HCT116 (cell line): ENCODE measurements at regions not wholly inside any gene's neighbourhood (a gene's known extent, or its start where the extent isn't known, plus 50 kb on each side); places are given as distances from the start of the nearest gene placed in this dataset.
A peak's percentile ranks its signal among the peaks of the same experiment; 100 is the strongest.
"Not testable (repeated sequence)": the region's sequence is repeated elsewhere in the genome, so short reads cannot be mapped to it uniquely, and the experiment has no call there.

Experiments used
- ATAC-seq: fragments of 200-7000 bp; cut with Tn5 transposase; 2 replicates; pipeline ENCODE4 v1.9.1; 2020; ENCODE audit warnings: mild to moderate bottlenecking, moderate library complexity
- BruUV-seq: library from RNA; stranded (reverse); fragments of 400-500 nt; replicated peaks from 2 replicates; lab custom pipeline; 2021; lab: Mats Ljungman, UMichigan
- CTCF ChIA-PET: fragments of 300-600 bp; sonication (Branson Sonifier 250); formaldehyde crosslinking; loops from one replicate; lab custom pipeline; 2021; ENCODE audit warnings: antibody characterized with exemption; lab: Charles Lee
- POLR2A ChIA-PET: fragments of 300-600, 350-600 bp; sonication (Branson Sonifier 250); formaldehyde crosslinking; loops from one replicate; lab custom pipeline; 2021; ENCODE audit warnings: antibody characterized with exemption; lab: Charles Lee
- RAD21 ChIA-PET, 2 experiments: fragments of 300-600 bp; sonication (Branson Sonifier 250); formaldehyde crosslinking; loops; one replicate each; lab custom pipeline; 2023; ENCODE audit warnings: low total read pairs in 2 of 2; ENCODE audit not compliant: uncharacterized antibody in 2 of 2, unreplicated experiment in 2 of 2, low non-redundant PET in 1 of 2; lab: Charles Lee
- DNase-seq: peaks from one replicate; pipeline ENCODE4 v3.0.0-alpha.2; 2010; ENCODE audit warnings: low read depth, low spot score
- H2AFZ ChIP-seq: fragments of 200-600 bp; shearing (Covaris generic), sonication (generic); 2 replicates; pipeline ENCODE4 v1.6.1; 2017; ENCODE audit warnings: low read depth, mixed run types, mixed read lengths, antibody characterized with exemption, low read length; ENCODE audit not compliant: poor library complexity, severe bottlenecking
- H3K27ac ChIP-seq: 2 replicates; pipeline ENCODE4 v1.5.1; 2012; ENCODE audit warnings: low read depth, low read length
- H3K27me3 ChIP-seq: fragments of 200-600 bp; sonication (generic); 2 replicates; pipeline ENCODE4 v1.6.1; 2016; ENCODE audit warnings: mixed run types, low read length, mixed read lengths; ENCODE audit not compliant: insufficient read depth
- H3K36me3 ChIP-seq, 2 experiments: fragments of 200-500 bp in 1 of 2; fragments of 200-600 bp in 1 of 2; sonication (Bioruptor generic) in 1 of 2; sonication (generic) in 1 of 2; 2 replicates each; pipeline versions ENCODE4 v1.5.1 to v1.6.1; 2014 to 2016; ENCODE audit warnings: low read length in 2 of 2, inconsistent platforms in 1 of 2, mixed read lengths in 1 of 2, mixed run types in 1 of 2; ENCODE audit not compliant: insufficient read depth in 2 of 2, control insufficient read depth in 1 of 2
- H3K4me1 ChIP-seq, 2 experiments: fragments of 200-600 bp in 1 of 2; sonication (generic) in 1 of 2; 2 replicates each; pipeline versions ENCODE4 v1.5.1 to v1.6.1; 2012 to 2017; ENCODE audit warnings: low read length in 2 of 2, inconsistent platforms in 1 of 2, mild to moderate bottlenecking in 1 of 2, mixed read lengths in 1 of 2, mixed run types in 1 of 2, moderate library complexity in 1 of 2; ENCODE audit not compliant: insufficient read depth in 2 of 2, control insufficient read depth in 1 of 2
- H3K4me2 ChIP-seq: fragments of 200-600 bp; sonication (generic); 2 replicates; pipeline ENCODE4 v1.6.1; 2017; ENCODE audit warnings: mixed run types, low read length, mixed read lengths
- H3K4me3 ChIP-seq, 2 experiments: fragments of 200-600 bp in 1 of 2; sonication (generic) in 1 of 2; replicated peaks in 1 of 2; 2 replicates each; pipeline ENCODE4 v1.5.1; 2011 to 2016; ENCODE audit warnings: low read length in 2 of 2, control low read depth in 1 of 2, low read depth in 1 of 2, mild to moderate bottlenecking in 1 of 2, mixed read lengths in 1 of 2, mixed run types in 1 of 2
- H3K79me2 ChIP-seq: fragments of 200-600 bp; sonication (generic); 2 replicates; pipeline ENCODE4 v1.6.1; 2017; ENCODE audit warnings: mild to moderate bottlenecking, mixed run types, low read length, moderate library complexity, mixed read lengths; ENCODE audit not compliant: insufficient read depth
- H3K9ac ChIP-seq: fragments of 200-600 bp; sonication (generic); 2 replicates; pipeline ENCODE4 v1.6.1; 2016; ENCODE audit warnings: low read length, mixed read lengths
- H3K9me2 ChIP-seq: fragments of 200-600 bp; sonication (generic), shearing (Covaris generic); 2 replicates; pipeline ENCODE4 v1.6.1; 2017; ENCODE audit warnings: mixed run types, mild to moderate bottlenecking, moderate library complexity; ENCODE audit not compliant: insufficient read depth
- H3K9me3 ChIP-seq, 2 experiments: fragments of 200-500 bp in 1 of 2; fragments of 200-600 bp in 1 of 2; sonication (Bioruptor generic) in 1 of 2; sonication (generic) in 1 of 2; 2 replicates each; pipeline ENCODE4 v1.6.1; 2014 to 2017; ENCODE audit warnings: low read length in 2 of 2, mixed read lengths in 2 of 2, inconsistent platforms in 1 of 2, low read depth in 1 of 2, mild to moderate bottlenecking in 1 of 2, mixed run types in 1 of 2, moderate library complexity in 1 of 2; ENCODE audit not compliant: control insufficient read depth in 1 of 2, insufficient read depth in 1 of 2
- H4K20me1 ChIP-seq: fragments of 200-600 bp; sonication (generic), shearing (Covaris generic); 2 replicates; pipeline ENCODE4 v1.6.1; 2017; ENCODE audit warnings: mixed run types, mild to moderate bottlenecking, moderate library complexity; ENCODE audit not compliant: insufficient read depth
- CBX3 ChIP-seq: IDR thresholded peaks from 2 replicates; pipeline ENCODE4 v1.6.1; 2012; ENCODE audit warnings: low read depth
- EGR1 ChIP-seq: IDR thresholded peaks from 2 replicates; pipeline ENCODE4 v1.6.1; 2012; ENCODE audit warnings: low read depth
- EZH2 ChIP-seq: fragments of 200-600 bp; sonication (generic); IDR thresholded peaks from 2 replicates; pipeline ENCODE4 v1.6.1; 2017; ENCODE audit warnings: antibody characterized with exemption, mixed run types
- MAX ChIP-seq: IDR thresholded peaks from 2 replicates; pipeline ENCODE4 v1.6.1; 2012
- POLR2AphosphoS5 ChIP-seq: IDR thresholded peaks from 2 replicates; pipeline ENCODE4 v1.6.1; 2011; ENCODE audit warnings: mild to moderate bottlenecking, low read depth, low read length, moderate library complexity
- RAD21 ChIP-seq: IDR thresholded peaks from 2 replicates; pipeline ENCODE4 v1.6.1; 2012; ENCODE audit warnings: low read depth, mild to moderate bottlenecking
- SIN3A ChIP-seq: IDR thresholded peaks from 2 replicates; pipeline ENCODE4 v1.6.1; 2012; ENCODE audit warnings: low read depth
- SRF ChIP-seq: IDR thresholded peaks from 2 replicates; pipeline ENCODE4 v1.6.1; 2012; ENCODE audit warnings: low read depth
- TCF7L2 ChIP-seq: IDR thresholded peaks from 2 replicates; pipeline ENCODE4 v1.7.0; 2011; ENCODE audit warnings: borderline replicate concordance, inconsistent platforms; ENCODE audit not compliant: insufficient read depth, insufficient read length; ENCODE audit errors: extremely low read depth
- ZBTB33 ChIP-seq: IDR thresholded peaks from 2 replicates; pipeline ENCODE4 v1.6.1; 2011; ENCODE audit warnings: mild to moderate bottlenecking, low read length, moderate library complexity; ENCODE audit not compliant: insufficient replicate concordance; ENCODE audit errors: extremely low read depth
- ZNF274 ChIP-seq: fragments of 200-500 bp; sonication (Bioruptor generic); IDR thresholded peaks from 2 replicates; pipeline ENCODE4 v1.6.1; 2014; ENCODE audit warnings: mild to moderate bottlenecking, low read depth, low read length, inconsistent platforms
- intact Hi-C: fragments of 100-400 bp; cut with micrococcal nuclease; formaldehyde crosslinking; loops from 2 replicates; pipeline ENCODE4 v1.10.0; 2022
- TF ChIP-seq, protein P1 (sequence below), 3 experiments: fragments of 200-600 bp in 1 of 3; sonication (generic) in 1 of 3; IDR thresholded peaks in 2 of 3; conservative IDR thresholded peaks in 1 of 3; 2 replicates each; pipeline ENCODE4 v1.5.1; 2012 to 2017; ENCODE audit warnings: low read depth in 2 of 3, low read length in 2 of 3, antibody characterized with exemption in 1 of 3, borderline replicate concordance in 1 of 3, control low read depth in 1 of 3, mild to moderate bottlenecking in 1 of 3, mixed read lengths in 1 of 3, mixed run types in 1 of 3, moderate library complexity in 1 of 3; ENCODE audit not compliant: insufficient read depth in 1 of 3

DNA sequence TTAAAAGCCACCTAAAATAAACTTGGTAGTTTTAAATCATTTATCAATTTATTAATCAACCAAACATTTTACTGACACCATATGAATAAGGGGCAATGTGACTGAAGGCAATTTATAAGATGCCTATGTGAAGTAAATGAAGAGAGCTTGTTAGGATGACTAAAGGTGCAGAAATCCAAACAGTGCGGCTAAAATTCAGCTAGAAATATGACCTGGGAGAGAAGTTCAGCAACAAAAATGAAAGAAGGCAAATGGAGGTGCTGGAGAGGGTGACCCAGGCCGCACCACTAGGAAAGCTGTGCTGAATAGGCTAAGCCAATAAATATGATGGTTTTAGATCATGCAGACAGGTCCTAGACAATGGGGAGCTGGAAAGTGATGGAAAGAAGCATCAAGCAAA lies 403.7 kb downstream of the BTG1 start (continued):
- TF ChIP-seq ZBTB33 = no peak
- no peak for TF ChIP-seq EZH2
- TF ChIP-seq CBX3 = no peak
- no peak for TF ChIP-seq ZNF274
- no peak for TF ChIP-seq TCF7L2
- TF ChIP-seq, all 23 proteins: peak for 0

DNA sequence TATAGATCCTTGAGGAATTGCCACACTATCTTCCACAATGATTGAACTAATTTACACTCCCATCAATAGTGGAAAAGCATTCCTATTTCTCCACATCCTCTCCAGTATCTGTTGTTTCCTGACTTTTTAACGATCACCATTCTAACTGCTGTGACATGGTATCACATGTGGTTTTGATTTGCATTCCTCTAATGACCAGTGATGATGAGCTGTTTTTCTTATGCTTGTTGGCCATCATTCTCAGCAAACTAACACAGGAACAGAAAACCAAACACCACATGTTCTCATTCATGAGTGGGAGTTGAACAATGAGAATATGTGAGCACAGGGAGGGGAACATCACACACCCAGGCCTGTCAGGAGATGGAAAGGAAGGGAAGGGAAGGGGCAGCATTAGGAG lies 411.8 kb downstream of the BTG1 start:
- H3K4me2 ChIP-seq, H3K4me1 ChIP-seq, BruUV-seq, H4K20me1 ChIP-seq, RAD21 ChIA-PET, H3K9ac ChIP-seq, DNase-seq, H3K36me3 ChIP-seq, H3K27me3 ChIP-seq, ATAC-seq, H3K4me3 ChIP-seq, CTCF ChIA-PET, POLR2A ChIA-PET, H2AFZ ChIP-seq, H3K9me3 ChIP-seq, H3K27ac ChIP-seq, H3K79me2 ChIP-seq, intact Hi-C loops, H3K9me2 ChIP-seq: not testable (repeated sequence)

GRCh38 chr12:91732086-91732485 lies 413.6 kb downstream of the BTG1 start:
- POLR2A ChIA-PET = no interaction called here
- no peak overlapping the region for H3K4me2 ChIP-seq
- no peak overlapping the region for H3K27ac ChIP-seq
- ATAC-seq (no peak), DNase-seq (peak; percentile 2)
- H4K20me1 ChIP-seq = no peaks in the 10 kb centered on the region
- H3K4me3 ChIP-seq = no peak overlapping the region
- H3K36me3 ChIP-seq = no peaks in the 10 kb centered on the region
- peaks cover 0 to 5% of the 10 kb centered on the region in 2 experiments; a peak in 2 of 4 replicates for H3K4me1 ChIP-seq
- no peaks in the 10 kb centered on the region for H3K27me3 ChIP-seq
- RAD21 ChIA-PET = no interaction called here
- CTCF ChIA-PET = no interaction called here
- H3K9me2 ChIP-seq = no peaks in the 10 kb centered on the region
- intact Hi-C loops = no loop called here
- H3K79me2 ChIP-seq = no peaks in the 10 kb centered on the region
- H3K9me3 ChIP-seq = no peaks in the 10 kb centered on the region
- H3K9ac ChIP-seq = no peak overlapping the region
- no TSS peak for BruUV-seq
- no peak overlapping the region for H2AFZ ChIP-seq
- no peak for TF ChIP-seq MAX
- no peak for TF ChIP-seq CBX3
- no peak for TF ChIP-seq RAD21
- TF ChIP-seq EZH2 = no peak
- TF ChIP-seq ZBTB33 = no peak
- TF ChIP-seq, protein P1, sequence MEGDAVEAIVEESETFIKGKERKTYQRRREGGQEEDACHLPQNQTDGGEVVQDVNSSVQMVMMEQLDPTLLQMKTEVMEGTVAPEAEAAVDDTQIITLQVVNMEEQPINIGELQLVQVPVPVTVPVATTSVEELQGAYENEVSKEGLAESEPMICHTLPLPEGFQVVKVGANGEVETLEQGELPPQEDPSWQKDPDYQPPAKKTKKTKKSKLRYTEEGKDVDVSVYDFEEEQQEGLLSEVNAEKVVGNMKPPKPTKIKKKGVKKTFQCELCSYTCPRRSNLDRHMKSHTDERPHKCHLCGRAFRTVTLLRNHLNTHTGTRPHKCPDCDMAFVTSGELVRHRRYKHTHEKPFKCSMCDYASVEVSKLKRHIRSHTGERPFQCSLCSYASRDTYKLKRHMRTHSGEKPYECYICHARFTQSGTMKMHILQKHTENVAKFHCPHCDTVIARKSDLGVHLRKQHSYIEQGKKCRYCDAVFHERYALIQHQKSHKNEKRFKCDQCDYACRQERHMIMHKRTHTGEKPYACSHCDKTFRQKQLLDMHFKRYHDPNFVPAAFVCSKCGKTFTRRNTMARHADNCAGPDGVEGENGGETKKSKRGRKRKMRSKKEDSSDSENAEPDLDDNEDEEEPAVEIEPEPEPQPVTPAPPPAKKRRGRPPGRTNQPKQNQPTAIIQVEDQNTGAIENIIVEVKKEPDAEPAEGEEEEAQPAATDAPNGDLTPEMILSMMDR (IDR thresholded peaks at IDR 0.05 in 2 of 3, conservative IDR thresholded peaks at IDR 0.05 in 1 of 3; ENCODE audit: borderline replicate concordance in 1 of 3, insufficient read depth in 1 of 3, low read depth in 2 of 3, low read length in 2 of 3) = no peak
- no peak for TF ChIP-seq SIN3A
- no peak for TF ChIP-seq SRF
- no peak for TF ChIP-seq POLR2AphosphoS5
- TF ChIP-seq EGR1 = no peak
